ENCODE measurements at regions not wholly inside any gene's neighbourhood (a gene's known extent, or its start where the extent isn't known, plus 50 kb on each side); places are given as distances from the start of the nearest gene placed in this dataset.
A peak's percentile ranks its signal among the peaks of the same experiment; 100 is the strongest.

GRCh38 chr12:127358888-127359287, 908.1 kb upstream of the TMEM132C start:
- DNase-seq (ENCODE audit: low spot score): no peak

GRCh38 chr12:127360580-127360979, 906.4 kb upstream of the TMEM132C start:
- no peak for DNase-seq (ENCODE audit: low spot score)

- no peak for DNase-seq (ENCODE audit: low spot score)
Measured at GRCh38 chr12:127362121-127362520, 904.8 kb upstream of the TMEM132C start.

- DNase-seq (ENCODE audit: low spot score): peak; percentile 25
Measured at GRCh38 chr12:127363392-127363791, 903.6 kb upstream of the TMEM132C start.

GRCh38 chr12:127373559-127373958, 893.4 kb upstream of the TMEM132C start:
- no peak for DNase-seq (ENCODE audit: low spot score)

GRCh38 chr12:127374447-127374846, 892.5 kb upstream of the TMEM132C start:
- DNase-seq (ENCODE audit: low spot score): no peak

- DNase-seq (ENCODE audit: low spot score): peak; percentile 50
Measured at GRCh38 chr12:127381043-127381668, 885.8 kb upstream of the TMEM132C start.

GRCh38 chr12:127381681-127382080, 885.3 kb upstream of the TMEM132C start:
- peak; percentile 45 for DNase-seq (ENCODE audit: low spot score)

GRCh38 chr12:127383281-127383680, 883.7 kb upstream of the TMEM132C start:
- DNase-seq (ENCODE audit: low spot score): peak; percentile 84

GRCh38 chr12:127386723-127387122, 880.2 kb upstream of the TMEM132C start:
- no peak for DNase-seq (ENCODE audit: low spot score)

GRCh38 chr12:127388985-127389384, 878.0 kb upstream of the TMEM132C start:
- peak; percentile 78 for DNase-seq (ENCODE audit: low spot score)

- DNase-seq (ENCODE audit: low spot score): peak; percentile 69
Measured at GRCh38 chr12:127389923-127390322, 877.0 kb upstream of the TMEM132C start.

GRCh38 chr12:127393465-127393864, 873.5 kb upstream of the TMEM132C start:
- no peak for DNase-seq (ENCODE audit: low spot score)

- peak; percentile 74 for DNase-seq (ENCODE audit: low spot score)
Measured at GRCh38 chr12:127393896-127394295, 873.1 kb upstream of the TMEM132C start.

GRCh38 chr12:127396734-127397133, 870.2 kb upstream of the TMEM132C start:
- no peak for DNase-seq (ENCODE audit: low spot score)

- no peak for DNase-seq (ENCODE audit: low spot score)
Measured at GRCh38 chr12:127398016-127398710, 868.8 kb upstream of the TMEM132C start.

GRCh38 chr12:127399451-127399850, 867.5 kb upstream of the TMEM132C start:
- DNase-seq (ENCODE audit: low spot score): no peak

GRCh38 chr12:127400221-127400620, 866.7 kb upstream of the TMEM132C start:
- peak; percentile 12 for DNase-seq (ENCODE audit: low spot score)

GRCh38 chr12:127401005-127401404, 866.0 kb upstream of the TMEM132C start:
- DNase-seq (ENCODE audit: low spot score): peak; percentile 59

GRCh38 chr12:127401536-127401935, 865.4 kb upstream of the TMEM132C start:
- no peak for DNase-seq (ENCODE audit: low spot score)

- DNase-seq (ENCODE audit: low spot score): no peak
Measured at GRCh38 chr12:127411166-127411915, 855.6 kb upstream of the TMEM132C start.

GRCh38 chr12:127411981-127412380, 855.0 kb upstream of the TMEM132C start:
- no peak for DNase-seq (ENCODE audit: low spot score)

GRCh38 chr12:127412866-127413265, 854.1 kb upstream of the TMEM132C start:
- DNase-seq (ENCODE audit: low spot score): no peak
